ENCODE measurements at regions not wholly inside any gene's neighbourhood (a gene's known extent, or its start where the extent isn't known, plus 50 kb on each side); places are given as distances from the start of the nearest gene placed in this dataset.

GRCh38 chr10:90317172-90317571 lies 540.7 kb downstream of the HTR7 start:
- intact Hi-C loops (cut with DNase I, micrococcal nuclease) = no loop called here
- Mint-ChIP-seq H3K9me3 (peaks cover 2% of the 10 kb centered on the region), H3K4me3 (no peak overlapping the region), H3K36me3 (ENCODE audit: low read depth) (no peaks in the 10 kb centered on the region), H3K27me3 (no peaks in the 10 kb centered on the region), H3K4me1 (ENCODE audit: low read depth) (no peaks in the 10 kb centered on the region), H3K27ac (no peak overlapping the region)
- no peaks in the 10 kb centered on the region for H3K36me3 ChIP-seq (ENCODE audit: insufficient read depth, low read length)
- H3K4me3 ChIP-seq (ENCODE audit: low read length) = no peak overlapping the region
- H3K9me3 ChIP-seq (ENCODE audit: control insufficient read depth in 1 of 2, insufficient read depth in 1 of 2, low read length in 2 of 2) = no peaks in the 10 kb centered on the region
- POLR2A ChIA-PET = no interaction called here
- H3K4me1 ChIP-seq (ENCODE audit: insufficient read depth, low read length) = no peaks in the 10 kb centered on the region
- DNase-seq = no peak
- no peak for ATAC-seq (ENCODE audit: poor library complexity)
- TF ChIP-seq CTCF (IDR thresholded peaks at IDR 0.05) = no peak
- H3K27ac ChIP-seq (ENCODE audit: low read depth in 1 of 2, low read length in 2 of 2) = no peak overlapping the region
- H3K27me3 ChIP-seq (ENCODE audit: control insufficient read depth in 1 of 2, insufficient read depth in 2 of 2, low read length in 2 of 2) = no peaks in the 10 kb centered on the region
- CTCF ChIA-PET = no interaction called here

GRCh38 chr10:90318659-90319058 lies 539.2 kb downstream of the HTR7 start:
- H3K4me1 Mint-ChIP-seq (ENCODE audit: low read depth) = no peaks in the 10 kb centered on the region
- H3K9me3 ChIP-seq (ENCODE audit: control insufficient read depth in 1 of 2, insufficient read depth in 1 of 2, low read length in 2 of 2) = no peaks in the 10 kb centered on the region
- H3K27me3 Mint-ChIP-seq = no peaks in the 10 kb centered on the region
- ChIA-PET POLR2A (no interaction called here), CTCF (no interaction called here)
- no peak overlapping the region for H3K4me3 Mint-ChIP-seq
- H3K27ac ChIP-seq (ENCODE audit: low read depth in 1 of 2, low read length in 2 of 2) = no peak overlapping the region
- ATAC-seq (ENCODE audit: poor library complexity) (no peak), DNase-seq (no peak)
- H3K36me3 Mint-ChIP-seq (ENCODE audit: low read depth) = no peaks in the 10 kb centered on the region
- no peak overlapping the region for H3K27ac Mint-ChIP-seq
- H3K9me3 Mint-ChIP-seq = no peaks in the 10 kb centered on the region
- H3K4me3 ChIP-seq (ENCODE audit: low read length) = no peak overlapping the region
- H3K36me3 ChIP-seq (ENCODE audit: insufficient read depth, low read length) = no peaks in the 10 kb centered on the region
- intact Hi-C loops (cut with DNase I, micrococcal nuclease) = no loop called here
- H3K27me3 ChIP-seq (ENCODE audit: control insufficient read depth in 1 of 2, insufficient read depth in 2 of 2, low read length in 2 of 2) = no peaks in the 10 kb centered on the region
- no peaks in the 10 kb centered on the region for H3K4me1 ChIP-seq (ENCODE audit: insufficient read depth, low read length)
- no peak for TF ChIP-seq CTCF (IDR thresholded peaks at IDR 0.05)

- H3K27ac Mint-ChIP-seq = no peak overlapping the region
- DNase-seq (no peak), ATAC-seq (ENCODE audit: poor library complexity) (no peak)
- Histone ChIP-seq H3K4me1 (ENCODE audit: insufficient read depth, low read length) (no peaks in the 10 kb centered on the region), H3K27ac (ENCODE audit: low read depth in 1 of 2, low read length in 2 of 2) (no peak overlapping the region), H3K36me3 (ENCODE audit: insufficient read depth, low read length) (no peaks in the 10 kb centered on the region), H3K4me3 (ENCODE audit: low read length) (no peak overlapping the region), H3K9me3 (ENCODE audit: control insufficient read depth in 1 of 2, insufficient read depth in 1 of 2, low read length in 2 of 2) (no peaks in the 10 kb centered on the region), H3K27me3 (ENCODE audit: control insufficient read depth in 1 of 2, insufficient read depth in 2 of 2, low read length in 2 of 2) (no peaks in the 10 kb centered on the region)
- ChIA-PET POLR2A (no interaction called here), CTCF (no interaction called here)
- H3K9me3 Mint-ChIP-seq = no peaks in the 10 kb centered on the region
- intact Hi-C loops (cut with DNase I, micrococcal nuclease) = no loop called here
- no peak overlapping the region for H3K4me3 Mint-ChIP-seq
- TF ChIP-seq CTCF (IDR thresholded peaks at IDR 0.05) = no peak
- no peaks in the 10 kb centered on the region for H3K36me3 Mint-ChIP-seq (ENCODE audit: low read depth)
- H3K4me1 Mint-ChIP-seq (ENCODE audit: low read depth) = no peaks in the 10 kb centered on the region
- no peaks in the 10 kb centered on the region for H3K27me3 Mint-ChIP-seq
Measured at GRCh38 chr10:90319188-90319914, 538.5 kb downstream of the HTR7 start.

All from CD4-positive, alpha-beta T cell (primary cell).